ENCODE measurements at regions not wholly inside any gene's neighbourhood (a gene's known extent, or its start where the extent isn't known, plus 50 kb on each side); places are given as distances from the start of the nearest gene placed in this dataset.
"Not testable (repeated sequence)": the region's sequence is repeated elsewhere in the genome, so short reads cannot be mapped to it uniquely, and the experiment has no call there.

DNA sequence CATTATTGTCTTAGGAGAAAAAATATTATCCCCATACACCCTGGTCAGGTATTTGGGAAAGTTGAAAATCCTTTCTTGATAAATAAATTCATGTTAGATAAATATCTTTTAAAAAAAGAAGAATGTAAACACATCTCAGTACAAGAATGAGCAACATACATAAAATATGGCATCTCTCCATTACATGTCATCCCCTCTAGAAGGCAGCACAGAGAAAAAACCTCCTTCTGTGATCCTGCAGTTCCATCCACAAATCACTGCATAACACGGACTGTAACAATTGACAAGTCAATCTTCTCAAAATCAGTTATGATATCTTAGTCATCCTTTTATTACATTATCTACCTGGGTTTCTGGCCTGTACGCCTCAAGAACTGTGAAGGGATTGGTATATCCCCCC lies 683.9 kb upstream of the KLHL1 start:
- DNase-seq (ENCODE audit: low read depth), result no peak

DNA sequence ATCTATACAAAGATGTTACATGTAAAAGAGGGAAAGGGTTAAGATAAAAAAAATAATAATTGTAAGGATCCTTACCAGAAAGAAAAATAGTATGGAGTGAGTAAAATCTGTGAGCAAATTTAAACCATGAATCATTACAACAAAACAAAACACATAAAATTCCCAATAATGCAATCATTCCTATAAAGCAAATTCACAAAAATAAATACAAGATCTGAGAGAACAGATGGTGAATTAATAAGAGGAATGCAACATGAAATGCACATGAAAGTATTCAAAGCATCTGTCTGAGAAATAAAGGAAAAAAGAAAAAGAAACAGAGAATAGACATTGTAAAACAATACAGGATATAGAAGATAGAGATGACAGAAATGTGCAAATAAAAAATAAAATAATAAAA lies 681.5 kb upstream of the KLHL1 start:
- DNase-seq (ENCODE audit: low read depth), result no peak

DNA sequence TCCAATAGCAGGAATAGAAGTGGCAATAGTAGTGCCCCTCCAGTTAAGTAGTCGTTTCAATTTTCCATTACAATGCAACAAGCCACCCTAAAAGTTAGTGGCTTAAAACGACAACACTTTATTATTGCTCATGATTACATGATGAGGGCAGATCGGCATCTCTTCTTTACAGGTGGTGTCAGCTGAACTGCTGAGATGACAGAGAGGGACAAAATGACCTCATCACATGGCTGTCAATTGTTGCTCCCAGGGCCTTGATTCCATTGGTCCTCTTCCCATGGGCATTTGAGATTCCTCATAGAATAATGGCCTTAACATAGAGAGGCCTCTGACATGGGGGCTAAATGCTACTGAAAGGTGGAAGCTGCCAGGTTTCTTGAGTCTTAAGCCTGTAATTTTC lies 679.8 kb upstream of the KLHL1 start:
- DNase-seq (ENCODE audit: low read depth), result no peak

DNA sequence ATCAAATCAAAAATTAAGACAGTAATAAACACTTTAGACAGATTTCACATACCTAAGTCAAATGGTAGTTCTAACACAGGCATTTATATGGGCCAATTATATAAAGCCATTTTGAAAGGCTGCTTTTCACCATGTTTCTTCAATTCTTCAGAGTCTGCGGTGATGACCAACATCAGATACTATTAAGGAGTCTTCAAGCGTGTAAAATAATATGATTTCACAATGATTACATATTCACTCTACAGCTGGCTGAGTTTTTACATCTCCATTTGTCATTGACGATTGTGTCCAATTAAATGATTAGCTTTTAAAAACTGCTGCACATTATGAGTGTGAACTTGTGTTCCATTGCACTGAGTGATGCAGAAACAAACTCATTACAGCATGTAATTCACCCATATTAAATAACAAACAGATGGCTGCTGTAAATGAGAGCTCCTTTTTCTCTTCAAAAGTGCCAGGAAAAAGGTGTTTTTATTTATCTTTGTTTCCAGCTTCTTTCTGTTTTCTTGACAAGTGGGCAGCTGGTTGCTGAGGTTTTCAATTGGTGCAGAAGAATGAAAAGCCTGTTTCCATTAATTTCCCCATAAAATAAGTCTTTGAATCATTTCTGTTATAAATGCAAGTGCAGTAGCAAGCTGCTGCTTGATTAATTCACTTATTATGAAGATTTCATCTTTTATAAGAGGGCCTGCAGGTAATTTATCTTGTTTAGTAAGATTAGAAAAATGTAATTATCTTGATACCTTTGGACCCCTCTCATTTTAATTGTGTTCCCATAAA lies 676.1 kb upstream of the KLHL1 start:
- DNase-seq (ENCODE audit: low read depth), result no peak

DNA sequence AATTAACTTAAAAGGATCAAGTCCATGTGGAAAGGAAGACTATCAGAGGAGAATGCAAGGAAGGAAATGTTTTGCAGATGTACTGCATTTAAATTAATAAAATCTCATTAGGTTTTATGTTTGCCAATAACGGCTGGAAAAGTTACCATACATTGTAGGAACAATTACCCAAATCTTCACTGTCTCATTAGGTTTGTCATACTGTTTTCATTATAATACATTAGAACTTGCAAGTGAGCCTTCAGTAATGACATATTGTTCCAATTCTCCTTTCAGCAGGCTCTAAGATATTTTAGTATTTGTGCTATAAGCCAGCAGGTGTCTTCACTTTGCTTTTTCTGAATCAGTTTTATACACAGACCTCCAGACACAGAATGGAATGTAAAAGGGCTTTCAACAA lies 661.6 kb upstream of the KLHL1 start:
- no peak for DNase-seq (ENCODE audit: low read depth)

DNA sequence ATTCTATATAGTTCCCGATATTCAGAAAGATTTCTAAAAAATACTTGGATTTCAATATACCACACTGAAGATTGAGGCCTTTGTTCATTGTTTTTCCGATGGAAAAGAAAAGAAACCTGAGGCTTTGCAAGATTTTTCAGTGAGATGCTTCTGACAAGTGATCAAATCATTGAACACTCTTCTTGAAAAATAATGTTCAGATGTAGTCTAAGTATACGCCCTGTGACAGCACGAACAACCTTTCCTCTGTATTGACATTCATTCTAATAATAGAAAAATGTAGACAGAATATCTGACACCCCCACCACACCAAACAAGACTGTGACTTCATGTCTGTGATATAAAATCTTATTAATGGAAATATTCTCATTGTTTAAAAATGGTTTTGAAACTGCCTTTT lies 650.7 kb upstream of the KLHL1 start:
- no peak for DNase-seq (ENCODE audit: low read depth)

DNA sequence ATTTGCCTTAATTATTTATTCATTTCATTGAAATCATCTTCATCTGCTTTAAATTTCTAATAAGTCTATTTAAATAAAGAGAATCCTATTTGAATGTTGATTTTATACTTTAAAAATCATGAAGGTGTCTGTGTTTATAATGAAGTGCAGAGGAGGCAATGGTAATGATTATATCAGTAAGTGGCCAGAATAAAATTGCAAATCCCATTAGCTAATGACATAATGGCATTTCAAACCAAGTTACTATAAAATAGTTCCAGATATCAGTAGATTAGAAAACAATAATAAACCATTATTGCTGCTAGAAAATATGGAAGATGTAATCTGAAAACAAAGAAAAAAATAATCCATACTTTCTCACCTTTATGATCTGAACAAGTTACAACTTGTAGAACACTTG lies 647.8 kb upstream of the KLHL1 start:
- DNase-seq (ENCODE audit: low read depth), result no peak

DNA sequence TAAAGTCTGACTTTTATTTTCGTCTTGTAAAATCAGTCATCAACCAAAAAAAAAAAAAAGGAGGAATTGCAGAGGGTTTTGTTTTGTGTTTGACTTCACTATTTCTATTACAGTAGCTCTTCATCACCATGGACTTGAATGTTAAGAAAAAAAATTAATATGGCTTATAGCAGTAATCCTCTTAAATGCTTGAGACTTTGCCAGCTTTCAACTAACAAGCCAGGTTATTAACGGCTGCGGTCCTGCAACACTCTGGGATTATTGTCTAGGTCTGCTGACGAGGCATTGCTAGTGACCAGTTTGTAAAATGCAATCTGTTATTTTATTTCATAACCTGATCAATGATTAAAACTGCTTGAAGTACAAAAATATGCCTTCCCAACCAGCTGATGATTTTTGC lies 647.2 kb upstream of the KLHL1 start:
- DNase-seq (ENCODE audit: low read depth), result no peak

DNA sequence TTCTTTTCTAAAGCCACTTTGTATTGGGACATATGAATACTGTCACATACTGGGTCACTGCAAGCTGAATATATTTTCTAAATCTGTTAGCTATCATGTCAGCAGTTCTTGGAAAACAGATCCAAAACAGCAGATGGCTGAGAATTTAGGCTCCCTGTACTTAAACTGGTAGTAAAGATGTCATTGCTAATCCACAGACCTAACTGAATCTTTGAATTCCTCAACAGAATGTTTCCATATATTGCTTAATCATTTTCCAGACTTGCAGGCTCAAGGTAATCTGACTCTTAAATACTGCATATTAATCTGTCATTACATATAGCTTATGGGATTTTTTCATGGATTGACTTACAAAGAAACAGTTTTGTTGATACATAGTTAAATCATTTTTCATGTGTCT lies 639.0 kb upstream of the KLHL1 start:
- no peak for DNase-seq (ENCODE audit: low read depth)

DNA sequence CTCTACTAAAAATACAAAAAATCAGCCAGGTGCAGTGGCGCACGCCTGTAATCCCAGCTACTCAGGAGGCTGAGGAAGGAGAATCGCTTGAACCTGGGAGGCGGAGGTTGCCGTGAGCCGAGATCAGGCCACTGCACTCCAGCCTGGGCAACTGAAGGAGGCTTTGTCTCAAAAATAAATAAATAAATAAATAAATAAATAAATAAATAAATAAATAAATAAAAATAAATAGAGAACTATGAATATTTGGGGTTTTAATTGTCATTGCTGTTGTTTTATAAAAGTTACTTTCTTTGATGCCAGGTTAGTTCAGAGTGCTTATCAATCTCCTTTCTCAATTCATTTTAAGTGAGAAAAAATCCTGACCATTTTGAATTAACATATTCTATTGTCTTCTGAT lies 638.2 kb upstream of the KLHL1 start:
- not testable (repeated sequence) for DNase-seq (ENCODE audit: low read depth)

DNA sequence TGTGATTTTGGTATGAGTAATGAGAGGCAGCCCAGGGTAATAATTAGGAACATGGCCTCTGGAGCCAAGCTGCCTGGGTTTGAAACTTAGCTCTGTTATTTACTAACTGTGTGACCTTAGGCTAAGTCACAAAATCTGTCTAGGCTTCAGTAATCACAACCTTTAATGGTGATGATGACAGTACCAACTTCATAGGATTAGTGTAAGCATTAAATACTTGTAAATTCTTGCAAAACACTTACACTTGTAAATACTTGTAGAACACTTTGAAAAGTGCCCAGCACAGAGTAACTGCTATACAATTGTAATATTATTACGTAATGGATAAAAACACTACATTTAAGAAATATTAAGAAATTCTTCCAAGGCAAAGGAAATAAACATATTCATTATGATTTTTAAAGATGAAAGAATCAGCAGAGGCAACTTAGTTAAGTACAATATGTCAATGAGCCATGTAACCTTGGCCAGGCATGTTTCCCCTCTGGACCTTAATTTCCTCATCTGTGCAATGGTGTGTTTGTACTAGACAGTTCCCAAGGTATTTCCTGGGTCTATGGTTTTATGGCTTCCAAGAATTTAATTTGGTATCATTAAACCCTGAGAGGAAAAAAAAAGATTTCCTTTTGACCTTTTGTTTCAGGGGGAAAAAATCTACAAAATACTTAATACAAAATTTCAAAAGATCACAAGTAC lies 628.5 kb upstream of the KLHL1 start:
- no peak for DNase-seq (ENCODE audit: low read depth)

DNA sequence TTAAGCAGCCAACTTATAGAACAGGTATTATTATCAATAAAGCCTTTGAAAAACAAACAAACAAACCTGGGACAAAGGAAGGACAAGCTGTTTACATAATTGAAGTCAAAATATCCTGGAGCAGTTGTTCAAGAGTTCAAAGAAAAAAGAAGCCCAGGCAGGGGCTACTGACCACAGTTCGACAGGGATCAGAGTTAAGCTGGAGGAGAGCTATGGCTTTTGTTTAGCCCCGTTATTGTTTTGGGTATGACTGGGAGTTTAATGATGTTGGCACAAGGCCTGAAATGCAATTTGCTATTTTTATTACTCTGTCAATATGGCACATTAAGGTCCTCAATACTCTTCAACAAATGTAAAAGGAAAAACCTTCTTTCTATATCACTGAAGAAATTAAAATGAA lies 624.4 kb upstream of the KLHL1 start:
- no peak for DNase-seq (ENCODE audit: low read depth)

DNA sequence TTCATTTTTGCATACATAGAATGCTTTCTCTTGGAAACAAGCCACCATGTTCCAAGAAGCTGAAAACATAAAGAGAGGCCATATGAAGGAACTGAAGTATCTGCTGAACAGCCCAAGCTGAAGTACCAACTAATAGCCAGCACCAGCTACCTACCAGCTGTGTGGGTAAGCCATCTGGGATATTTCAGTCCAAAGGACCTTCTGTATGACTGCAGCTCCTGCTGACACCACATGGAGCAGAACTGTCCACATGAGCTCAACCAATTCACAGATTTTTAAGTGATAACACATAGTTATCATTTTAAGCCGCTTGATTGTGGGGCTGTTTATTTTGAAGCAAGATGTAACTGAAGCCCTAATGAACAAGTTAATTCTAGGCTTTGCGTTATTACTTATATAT lies 621.1 kb upstream of the KLHL1 start:
- DNase-seq (ENCODE audit: low read depth), result no peak

DNA sequence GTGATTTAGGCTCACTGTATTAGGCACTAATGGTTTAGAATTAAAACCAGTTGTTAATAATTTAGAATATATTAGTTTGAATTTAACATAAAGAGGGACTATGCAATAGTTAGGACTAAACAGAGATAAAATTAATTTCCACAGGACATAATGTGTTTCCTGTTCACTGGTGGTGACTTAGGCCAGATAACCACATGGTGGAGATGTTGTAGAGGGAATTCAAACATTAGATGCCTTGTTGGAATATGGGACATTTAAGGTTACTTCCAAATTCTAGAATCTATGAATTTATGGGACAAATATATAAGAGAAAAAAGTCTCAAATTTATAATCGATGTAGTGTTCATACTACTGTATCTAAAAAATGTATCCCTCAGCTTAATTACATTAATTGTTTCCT lies 615.5 kb upstream of the KLHL1 start:
- DNase-seq (ENCODE audit: low read depth), result no peak

DNA sequence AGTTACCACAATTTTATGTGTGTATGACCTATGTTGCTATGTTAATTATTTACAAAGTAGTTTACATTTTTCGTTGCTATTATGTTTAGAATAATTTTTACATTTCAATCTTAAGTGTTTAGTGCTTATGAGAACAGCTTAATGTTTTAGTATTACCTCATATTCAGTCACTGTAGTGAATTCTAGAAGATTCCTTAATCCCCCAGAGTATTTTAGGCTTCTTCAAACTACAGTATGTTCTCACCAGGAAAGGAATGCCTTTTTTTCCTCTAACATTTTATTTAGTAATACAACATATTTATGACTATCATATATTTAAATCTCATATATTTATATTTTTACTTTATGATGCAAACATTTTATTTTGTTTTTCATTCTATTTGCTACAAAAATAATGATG lies 612.1 kb upstream of the KLHL1 start:
- DNase-seq (ENCODE audit: low read depth), result no peak

DNA sequence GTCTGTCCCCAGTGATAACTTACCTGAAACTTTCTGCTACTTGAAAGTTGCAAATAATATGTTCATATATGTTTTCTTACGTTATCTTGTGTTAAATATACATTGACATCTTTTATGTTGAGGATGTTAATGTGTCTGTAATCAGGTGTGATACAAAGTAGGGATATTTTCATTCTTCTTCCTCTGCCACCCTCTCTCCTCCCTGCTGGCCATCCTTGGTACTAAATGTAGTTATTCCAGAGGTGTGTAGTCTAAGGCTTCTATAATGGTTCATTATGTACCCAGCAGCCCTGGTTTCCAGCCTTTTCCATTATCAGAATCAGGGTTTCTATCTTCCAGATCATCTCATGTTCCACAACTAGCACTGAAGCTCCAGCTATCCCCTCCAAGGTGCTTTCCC lies 606.7 kb upstream of the KLHL1 start:
- no peak for DNase-seq (ENCODE audit: low read depth)

DNA sequence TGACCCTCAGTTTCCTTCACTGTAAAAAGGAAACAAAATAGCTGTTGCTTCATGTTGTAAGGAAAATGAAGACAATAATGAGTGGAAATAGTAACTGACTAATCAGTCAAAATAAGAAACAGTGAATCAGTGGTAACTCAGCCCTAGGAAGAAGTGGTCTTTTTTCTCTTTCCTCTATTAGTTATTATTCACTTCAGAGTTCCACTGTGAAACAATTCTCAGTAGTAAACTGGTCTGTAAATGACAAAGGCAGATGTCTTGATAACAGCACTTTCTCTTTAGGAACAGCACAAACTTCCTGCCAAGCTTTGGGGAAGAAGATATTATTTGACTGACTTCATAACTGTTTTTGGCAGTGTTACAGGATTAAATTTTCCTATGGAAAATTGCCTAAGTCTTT lies 600.5 kb upstream of the KLHL1 start:
- no peak for DNase-seq (ENCODE audit: low read depth)

DNA sequence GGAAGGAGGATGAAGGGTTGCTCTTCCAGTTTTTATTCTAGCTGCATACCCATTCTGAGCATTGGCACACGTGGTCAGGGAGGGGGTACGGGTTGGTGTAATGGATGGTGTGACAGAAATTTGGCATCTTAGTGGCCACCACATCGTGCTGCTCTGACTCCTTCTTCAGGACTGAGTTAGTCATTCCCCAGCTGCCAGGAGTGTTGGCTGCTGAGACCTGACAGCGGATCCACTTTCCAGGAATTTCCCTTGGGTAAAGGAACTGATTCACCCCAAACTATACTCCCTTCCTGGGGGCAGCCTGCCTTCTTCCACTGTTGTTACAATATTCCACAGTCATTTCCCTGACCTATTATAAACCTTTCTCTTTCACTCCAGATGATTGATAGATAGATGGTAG lies 595.5 kb upstream of the KLHL1 start:
- DNase-seq (ENCODE audit: low read depth), result no peak

DNA sequence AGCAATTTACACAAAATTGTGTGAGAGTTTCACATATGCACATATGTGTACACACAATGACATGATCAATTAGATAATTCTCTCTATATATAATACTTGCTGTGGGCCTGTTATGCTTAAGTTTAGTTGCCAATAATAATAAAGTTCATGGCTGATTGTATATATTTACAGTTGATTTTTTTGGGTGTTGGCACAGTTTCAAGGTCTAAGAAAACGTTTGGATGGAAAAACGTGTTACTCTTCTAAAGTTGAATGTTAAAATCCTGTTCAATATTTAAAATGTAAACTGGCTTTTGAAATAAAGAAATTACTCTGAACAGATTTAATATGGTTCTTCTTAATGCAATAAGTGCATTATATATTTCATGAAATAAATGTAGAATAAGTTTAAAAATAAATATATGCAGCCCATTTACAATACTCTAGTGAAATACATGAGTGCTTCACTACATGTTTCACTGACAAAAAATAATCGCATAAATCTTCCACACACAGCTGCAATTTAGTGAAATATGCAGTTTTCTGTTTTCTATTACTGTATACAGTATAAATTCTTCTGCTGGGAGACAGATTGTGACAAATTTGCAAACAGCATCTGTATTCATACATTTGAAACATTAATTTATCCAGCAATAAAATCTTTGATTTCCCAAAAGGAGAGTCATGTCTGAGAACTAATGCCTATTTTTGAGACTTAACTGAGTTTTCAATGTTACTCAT lies 586.9 kb upstream of the KLHL1 start:
- no peak for DNase-seq (ENCODE audit: low read depth)

DNA sequence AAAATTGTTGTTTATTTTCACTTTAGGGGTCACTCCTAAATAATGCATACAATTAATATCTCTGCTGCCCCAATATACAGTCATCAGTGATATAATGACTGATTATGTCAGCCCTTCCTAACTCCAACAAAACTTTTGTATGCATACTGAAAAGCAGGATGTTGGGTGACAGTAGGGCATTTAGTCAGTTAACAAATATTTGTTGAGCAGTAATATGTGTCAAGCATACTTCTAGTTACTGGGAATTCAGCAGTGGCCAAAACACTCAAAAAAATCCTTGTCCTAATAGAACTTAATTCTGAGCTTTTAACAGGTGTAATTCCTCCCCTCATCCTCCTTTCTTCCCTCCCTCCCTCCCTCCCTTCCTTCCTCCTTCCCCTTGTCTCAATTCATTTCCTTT lies 560.7 kb upstream of the KLHL1 start:
- no peak for DNase-seq (ENCODE audit: low read depth)

DNA sequence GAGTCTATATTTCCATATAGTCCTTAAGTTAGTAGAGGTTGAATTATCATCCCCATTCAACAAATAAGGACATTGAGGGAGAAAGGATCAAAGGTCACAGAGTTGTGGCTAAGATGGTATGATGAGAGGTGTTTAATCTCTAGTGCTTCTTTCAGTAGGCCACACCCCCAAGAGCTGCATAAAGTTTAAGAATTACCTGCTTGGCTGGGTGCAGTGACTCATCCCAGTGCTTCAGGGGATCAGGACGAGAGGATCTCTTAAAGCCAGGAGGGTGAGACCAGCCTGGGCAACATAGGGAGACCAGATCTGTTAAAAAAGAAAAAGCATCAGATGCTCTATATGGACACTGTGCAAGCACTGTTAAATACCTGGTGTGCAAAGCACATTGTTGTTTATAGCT lies 560.0 kb upstream of the KLHL1 start:
- no peak for DNase-seq (ENCODE audit: low read depth)

DNA sequence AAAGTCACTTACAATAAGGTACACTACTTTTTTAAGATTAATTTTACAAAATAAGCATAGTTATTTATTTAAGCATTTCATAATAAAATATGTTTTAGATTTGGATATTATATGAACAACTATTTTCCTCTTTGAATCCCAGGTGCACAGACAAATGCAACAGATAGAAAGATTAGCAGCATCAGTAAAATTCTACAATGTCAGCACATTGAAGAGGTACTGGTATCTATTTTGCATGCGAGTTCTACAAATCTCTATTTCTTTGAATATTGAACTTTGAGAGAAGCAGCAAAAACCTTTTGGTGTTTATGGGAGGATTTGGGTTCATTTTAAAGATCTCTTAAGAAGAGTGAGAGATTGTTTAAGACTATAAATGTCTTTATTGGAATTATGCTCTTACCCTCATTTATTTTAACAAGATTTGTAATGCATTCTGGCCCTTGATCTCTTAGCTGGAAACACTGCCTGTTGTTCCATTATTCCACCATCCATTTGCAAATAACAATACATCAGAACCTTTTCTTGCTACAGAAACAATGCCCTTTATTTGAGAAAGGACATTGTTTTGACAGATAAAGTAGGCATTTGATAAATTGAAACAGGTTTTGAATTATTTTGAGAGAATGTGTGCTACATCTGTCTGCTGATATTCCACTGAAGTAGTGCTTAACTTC lies 558.8 kb upstream of the KLHL1 start:
- DNase-seq (ENCODE audit: low read depth), result no peak
